Astrocyte (in vitro differentiated cells and primary cell): ENCODE measurements at regions not wholly inside any gene's neighbourhood (a gene's known extent, or its start where the extent isn't known, plus 50 kb on each side); places are given as distances from the start of the nearest gene placed in this dataset.
"Not testable (repeated sequence)": the region's sequence is repeated elsewhere in the genome, so short reads cannot be mapped to it uniquely, and the experiment has no call there.

Source experiments
- DNase-seq: peaks from one replicate; pipeline ENCODE4 v3.0.0-alpha.2; 2010; ENCODE audit warnings: low read depth
- FAIRE-seq: peaks from 2 replicates; lab custom pipeline; 2011; peaks lifted over from hg19 to GRCh38; lab: Jason Lieb, UNC
- H2AFZ ChIP-seq: 2 replicates; pipeline ENCODE4 v1.6.0; 2012; ENCODE audit warnings: low read depth, low read length, inconsistent platforms
- H3K27ac ChIP-seq: 2 replicates; pipeline ENCODE4 v1.5.1; 2011; ENCODE audit warnings: low read depth, low read length, inconsistent platforms
- H3K27me3 ChIP-seq: 2 replicates; pipeline ENCODE4 v1.6.0; 2011; ENCODE audit warnings: low read length, inconsistent platforms; ENCODE audit not compliant: insufficient read depth
- H3K36me3 ChIP-seq: 2 replicates; pipeline ENCODE4 v1.5.1; 2011; ENCODE audit warnings: low read length, inconsistent platforms; ENCODE audit not compliant: insufficient read depth
- H3K4me1 ChIP-seq: 2 replicates; pipeline ENCODE4 v1.5.1; 2011; ENCODE audit warnings: low read length, inconsistent platforms; ENCODE audit not compliant: insufficient read depth
- H3K4me2 ChIP-seq: 2 replicates; pipeline ENCODE4 v1.6.0; 2012; ENCODE audit warnings: low read length, inconsistent platforms
- H3K4me3 ChIP-seq: 2 replicates; pipeline ENCODE4 v1.5.1; 2011; ENCODE audit warnings: low read depth, mild to moderate bottlenecking, low read length, inconsistent platforms; ENCODE audit not compliant: insufficient read depth
- H3K79me2 ChIP-seq: 2 replicates; pipeline ENCODE4 v1.6.0; 2012; ENCODE audit warnings: mild to moderate bottlenecking, low read length, inconsistent platforms; ENCODE audit not compliant: insufficient read depth
- H3K9ac ChIP-seq: 2 replicates; pipeline ENCODE4 v1.6.0; 2012; ENCODE audit warnings: mild to moderate bottlenecking, low read length, inconsistent platforms
- H3K9me3 ChIP-seq: 2 replicates; pipeline ENCODE4 v1.5.1; 2012; ENCODE audit warnings: low read depth, mild to moderate bottlenecking, low read length, inconsistent platforms; ENCODE audit not compliant: insufficient read depth
- H4K20me1 ChIP-seq: 2 replicates; pipeline ENCODE4 v1.6.0; 2012; ENCODE audit warnings: low read length, inconsistent platforms; ENCODE audit not compliant: insufficient read depth
- H3K27ac Mint-ChIP-seq: one replicate; pipeline ENCODE4 v1.8.0; 2021; ENCODE audit warnings: mild to moderate bottlenecking, mixed read lengths; ENCODE audit not compliant: unreplicated experiment
- H3K27me3 Mint-ChIP-seq: one replicate; pipeline ENCODE4 v1.8.0; 2021; ENCODE audit warnings: low read depth, mixed read lengths; ENCODE audit not compliant: unreplicated experiment
- H3K36me3 Mint-ChIP-seq: one replicate; pipeline ENCODE4 v1.8.0; 2021; ENCODE audit warnings: low read depth, mixed read lengths; ENCODE audit not compliant: unreplicated experiment
- H3K4me1 Mint-ChIP-seq: one replicate; pipeline ENCODE4 v1.8.0; 2021; ENCODE audit warnings: low read depth, mixed read lengths; ENCODE audit not compliant: unreplicated experiment
- H3K4me3 Mint-ChIP-seq: one replicate; pipeline ENCODE4 v1.8.0; 2021; ENCODE audit warnings: mild to moderate bottlenecking, moderate library complexity, mixed read lengths; ENCODE audit not compliant: unreplicated experiment
- H3K9me3 Mint-ChIP-seq: one replicate; pipeline ENCODE4 v1.8.0; 2021; ENCODE audit warnings: mild to moderate bottlenecking, mixed read lengths; ENCODE audit not compliant: unreplicated experiment
- EZH2 ChIP-seq: IDR thresholded peaks from 2 replicates; pipeline ENCODE4 v1.6.1; 2012; ENCODE audit warnings: mild to moderate bottlenecking, low read length, inconsistent platforms; ENCODE audit not compliant: insufficient read depth
- TF ChIP-seq, protein P1 (sequence below): IDR thresholded peaks from 2 replicates; pipeline ENCODE4 v1.5.1; 2011; ENCODE audit warnings: low read depth, mild to moderate bottlenecking, inconsistent platforms, low read length, moderate library complexity; ENCODE audit not compliant: insufficient read depth

GRCh38 chr4:72663828-72664227 is 94.8 kb upstream of the ADAMTS3 start:
- Histone ChIP-seq H4K20me1 (no peaks in the 10 kb centered on the region), H2AFZ (no peak overlapping the region), H3K36me3 (no peaks in the 10 kb centered on the region), H3K4me1 (no peaks in the 10 kb centered on the region), H3K4me3 (no peak overlapping the region), H3K9me3 (no peaks in the 10 kb centered on the region), H3K4me2 (no peak overlapping the region), H3K27ac (no peak overlapping the region), H3K27me3 (peaks cover 2% of the 10 kb centered on the region), H3K9ac (no peak overlapping the region), H3K79me2 (no peaks in the 10 kb centered on the region)
- Mint-ChIP-seq H3K27me3 (no peaks in the 10 kb centered on the region), H3K4me1 (peaks cover 9% of the 10 kb centered on the region), H3K4me3 (no peak overlapping the region), H3K36me3 (no peaks in the 10 kb centered on the region), H3K9me3 (no peaks in the 10 kb centered on the region), H3K27ac (no peak overlapping the region)
- FAIRE-seq (no peak), DNase-seq (no peak)
- no peak for TF ChIP-seq EZH2
- TF ChIP-seq, protein P1, sequence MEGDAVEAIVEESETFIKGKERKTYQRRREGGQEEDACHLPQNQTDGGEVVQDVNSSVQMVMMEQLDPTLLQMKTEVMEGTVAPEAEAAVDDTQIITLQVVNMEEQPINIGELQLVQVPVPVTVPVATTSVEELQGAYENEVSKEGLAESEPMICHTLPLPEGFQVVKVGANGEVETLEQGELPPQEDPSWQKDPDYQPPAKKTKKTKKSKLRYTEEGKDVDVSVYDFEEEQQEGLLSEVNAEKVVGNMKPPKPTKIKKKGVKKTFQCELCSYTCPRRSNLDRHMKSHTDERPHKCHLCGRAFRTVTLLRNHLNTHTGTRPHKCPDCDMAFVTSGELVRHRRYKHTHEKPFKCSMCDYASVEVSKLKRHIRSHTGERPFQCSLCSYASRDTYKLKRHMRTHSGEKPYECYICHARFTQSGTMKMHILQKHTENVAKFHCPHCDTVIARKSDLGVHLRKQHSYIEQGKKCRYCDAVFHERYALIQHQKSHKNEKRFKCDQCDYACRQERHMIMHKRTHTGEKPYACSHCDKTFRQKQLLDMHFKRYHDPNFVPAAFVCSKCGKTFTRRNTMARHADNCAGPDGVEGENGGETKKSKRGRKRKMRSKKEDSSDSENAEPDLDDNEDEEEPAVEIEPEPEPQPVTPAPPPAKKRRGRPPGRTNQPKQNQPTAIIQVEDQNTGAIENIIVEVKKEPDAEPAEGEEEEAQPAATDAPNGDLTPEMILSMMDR = no peak

DNA sequence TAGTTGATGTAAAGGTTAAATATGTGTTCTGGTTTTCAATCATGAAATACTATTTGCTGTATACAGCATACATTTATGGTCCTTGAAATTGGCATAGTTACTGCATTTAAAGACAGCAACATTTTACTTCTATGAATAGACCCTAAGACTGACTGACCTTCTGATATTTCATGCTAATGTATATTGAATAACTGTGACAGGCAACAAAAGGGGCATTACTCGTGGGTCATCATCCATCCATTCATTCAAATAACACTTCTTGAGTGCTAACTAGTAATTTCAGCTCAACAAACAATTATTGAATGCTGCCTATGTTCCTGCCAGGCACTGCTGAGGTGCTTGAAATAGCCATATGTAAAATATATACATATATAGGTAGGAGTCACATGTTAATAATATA is 92.8 kb upstream of the ADAMTS3 start:
- Histone ChIP-seq H3K79me2 (no peaks in the 10 kb centered on the region), H4K20me1 (no peaks in the 10 kb centered on the region), H3K4me1 (no peaks in the 10 kb centered on the region), H2AFZ (no peak overlapping the region), H3K4me2 (no peak overlapping the region), H3K27ac (no peak overlapping the region), H3K36me3 (no peaks in the 10 kb centered on the region), H3K27me3 (no peaks in the 10 kb centered on the region), H3K9ac (no peak overlapping the region), H3K9me3 (no peaks in the 10 kb centered on the region), H3K4me3 (no peak overlapping the region)
- no peaks in the 10 kb centered on the region for H3K36me3 Mint-ChIP-seq
- no peak for FAIRE-seq
- H3K4me1 Mint-ChIP-seq = peaks cover 9% of the 10 kb centered on the region
- H3K27ac Mint-ChIP-seq = no peak overlapping the region
- no peaks in the 10 kb centered on the region for H3K9me3 Mint-ChIP-seq
- no peak for DNase-seq
- TF ChIP-seq, protein P1 = no peak
- no peak for TF ChIP-seq EZH2
- H3K4me3 Mint-ChIP-seq = no peak overlapping the region
- H3K27me3 Mint-ChIP-seq = no peaks in the 10 kb centered on the region

DNA sequence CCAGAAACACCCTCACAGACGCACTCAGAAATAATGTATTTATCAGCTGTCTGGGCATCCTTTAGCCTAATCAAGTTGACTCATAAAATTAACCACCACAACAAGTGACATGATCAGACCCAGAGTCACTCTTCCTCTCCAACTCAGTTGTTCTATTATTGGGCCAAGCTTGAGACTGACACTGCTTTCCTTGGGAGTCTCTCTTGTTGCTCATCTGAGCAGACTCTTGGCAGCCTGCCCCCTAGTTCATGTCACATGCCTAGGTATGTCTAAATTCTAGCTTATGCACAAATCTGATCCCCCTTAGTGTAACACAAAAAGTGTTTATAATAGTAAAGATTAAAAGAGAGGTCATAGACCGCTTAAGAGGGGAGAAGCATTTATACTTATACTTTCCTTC is 72.6 kb upstream of the ADAMTS3 start:
- no peak for FAIRE-seq
- Histone ChIP-seq H3K9me3 (peaks cover 6% of the 10 kb centered on the region), H3K36me3 (no peaks in the 10 kb centered on the region), H3K4me3 (no peak overlapping the region), H2AFZ (no peak overlapping the region), H3K4me2 (no peak overlapping the region), H3K27me3 (no peaks in the 10 kb centered on the region), H3K79me2 (no peaks in the 10 kb centered on the region), H3K4me1 (no peaks in the 10 kb centered on the region), H3K27ac (no peak overlapping the region), H4K20me1 (no peaks in the 10 kb centered on the region), H3K9ac (no peak overlapping the region)
- no peak for DNase-seq
- Mint-ChIP-seq H3K4me1 (peaks cover 4% of the 10 kb centered on the region), H3K9me3 (peaks cover 16% of the 10 kb centered on the region), H3K27ac (no peak overlapping the region), H3K4me3 (no peak overlapping the region), H3K27me3 (no peaks in the 10 kb centered on the region), H3K36me3 (no peaks in the 10 kb centered on the region)
- no peak for TF ChIP-seq EZH2
- TF ChIP-seq, protein P1 = no peak

DNA sequence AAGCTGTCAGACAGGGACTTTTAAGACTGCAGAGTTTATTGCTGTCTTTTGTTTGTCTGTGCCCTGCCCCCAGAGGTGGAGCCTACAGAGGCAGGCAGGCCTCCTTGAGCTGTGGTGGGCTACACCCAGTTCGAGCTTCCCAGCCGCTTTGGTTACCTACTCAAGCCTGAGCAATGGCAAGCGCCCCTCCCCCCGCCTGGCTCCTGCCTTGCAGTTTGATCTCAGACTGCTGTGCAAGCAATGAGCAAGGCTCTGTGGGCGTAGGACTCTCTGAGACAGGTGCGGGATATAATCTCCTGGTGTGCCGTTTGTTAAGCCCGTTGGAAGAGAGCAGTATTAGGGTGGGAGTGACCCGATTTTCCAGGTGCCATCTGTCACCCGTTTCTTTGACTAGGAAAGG is 67.8 kb upstream of the ADAMTS3 start:
- H3K27ac Mint-ChIP-seq, H3K4me3 Mint-ChIP-seq, FAIRE-seq, H3K27me3 Mint-ChIP-seq, H3K9ac ChIP-seq, H3K79me2 ChIP-seq, H3K36me3 Mint-ChIP-seq, H3K27me3 ChIP-seq, H4K20me1 ChIP-seq, H3K4me2 ChIP-seq, H3K9me3 ChIP-seq, H3K27ac ChIP-seq, H3K4me1 Mint-ChIP-seq, H3K4me1 ChIP-seq, H2AFZ ChIP-seq, H3K36me3 ChIP-seq, H3K4me3 ChIP-seq, DNase-seq: not testable (repeated sequence)
- peaks cover 24% of the 10 kb centered on the region for H3K9me3 Mint-ChIP-seq
